Trophoblast cell (in vitro differentiated cells and primary cell): ENCODE measurements at regions not wholly inside any gene's neighbourhood (a gene's known extent, or its start where the extent isn't known, plus 50 kb on each side); places are given as distances from the start of the nearest gene placed in this dataset.

Experiments used
- DNase-seq, 2 donors: peaks; one replicate each; pipeline ENCODE4 v3.0.0-alpha.2; 2016
- H2AFZ ChIP-seq: 2 replicates; pipeline ENCODE4 v1.6.1; 2013; ENCODE audit warnings: low read length, moderate library complexity, mild to moderate bottlenecking; ENCODE audit not compliant: insufficient read depth, poor library complexity
- H2AK5ac ChIP-seq: 2 replicates; pipeline ENCODE4 v1.6.1; 2013; ENCODE audit warnings: mild to moderate bottlenecking, low read length
- H2BK120ac ChIP-seq: 2 replicates; pipeline ENCODE4 v1.6.1; 2013; ENCODE audit warnings: low read length, mild to moderate bottlenecking, moderate library complexity; ENCODE audit not compliant: insufficient read depth, poor library complexity
- H2BK12ac ChIP-seq: 2 replicates; pipeline ENCODE4 v1.6.1; 2013; ENCODE audit warnings: mild to moderate bottlenecking, low read length, moderate library complexity
- H2BK5ac ChIP-seq: 2 replicates; pipeline ENCODE4 v1.6.1; 2013; ENCODE audit warnings: low read length, low read depth, moderate library complexity, mild to moderate bottlenecking; ENCODE audit not compliant: poor library complexity
- H3K14ac ChIP-seq: 2 replicates; pipeline ENCODE4 v1.6.1; 2013; ENCODE audit warnings: mild to moderate bottlenecking, low read length
- H3K18ac ChIP-seq: 2 replicates; pipeline ENCODE4 v1.6.1; 2013; ENCODE audit warnings: mild to moderate bottlenecking, low read length
- H3K23ac ChIP-seq: 2 replicates; pipeline ENCODE4 v1.6.1; 2013; ENCODE audit warnings: low read length
- H3K27ac ChIP-seq: 2 replicates; pipeline ENCODE4 v1.5.1; 2013; ENCODE audit warnings: low read depth, mild to moderate bottlenecking, inconsistent platforms, low read length, moderate library complexity
- H3K27me3 ChIP-seq: 2 replicates; pipeline ENCODE4 v1.6.1; 2013; ENCODE audit warnings: inconsistent platforms, mild to moderate bottlenecking, low read length, moderate library complexity; ENCODE audit not compliant: insufficient read depth
- H3K36me3 ChIP-seq, 2 experiments: 1 replicate in 1 of 2; 2 replicates in 1 of 2; pipeline ENCODE4 v1.6.1; 2013; ENCODE audit warnings: low read length in 2 of 2, mild to moderate bottlenecking in 2 of 2, moderate library complexity in 1 of 2; ENCODE audit not compliant: insufficient read depth in 2 of 2, control insufficient read depth in 1 of 2
- H3K4ac ChIP-seq: 2 replicates; pipeline ENCODE4 v1.6.1; 2013; ENCODE audit warnings: low read depth, mild to moderate bottlenecking, low read length, moderate library complexity
- H3K4me1 ChIP-seq, 2 experiments: 1 replicate in 1 of 2; 2 replicates in 1 of 2; pipeline ENCODE4 v1.6.1; 2013; ENCODE audit warnings: low read length in 2 of 2, mild to moderate bottlenecking in 2 of 2, moderate library complexity in 1 of 2; ENCODE audit not compliant: insufficient read depth in 2 of 2, control insufficient read depth in 1 of 2
- H3K4me2 ChIP-seq: 2 replicates; pipeline ENCODE4 v1.6.1; 2013; ENCODE audit warnings: inconsistent platforms, mild to moderate bottlenecking, low read length, moderate library complexity
- H3K4me3 ChIP-seq: 2 replicates; pipeline ENCODE4 v1.5.1; 2013; ENCODE audit warnings: mild to moderate bottlenecking, low read depth, low read length, inconsistent platforms
- H3K79me1 ChIP-seq: one replicate; pipeline ENCODE4 v1.6.1; 2013; ENCODE audit warnings: low read length
- H3K79me2 ChIP-seq: 2 replicates; pipeline ENCODE4 v1.6.1; 2013; ENCODE audit warnings: low read length, mild to moderate bottlenecking; ENCODE audit not compliant: control insufficient read depth, insufficient read depth, poor library complexity
- H3K9ac ChIP-seq: 2 replicates; pipeline ENCODE4 v1.6.1; 2013; ENCODE audit warnings: mild to moderate bottlenecking, low read length
- H3K9me3 ChIP-seq: 2 replicates; pipeline ENCODE4 v1.6.1; 2013; ENCODE audit warnings: low read depth, mild to moderate bottlenecking, control low read depth, inconsistent platforms, low read length; ENCODE audit not compliant: insufficient read depth
- H4K12ac ChIP-seq: 2 replicates; pipeline ENCODE4 v1.6.1; 2013; ENCODE audit warnings: low read depth, mild to moderate bottlenecking, low read length, moderate library complexity
- H4K8ac ChIP-seq: 2 replicates; pipeline ENCODE4 v1.6.1; 2013; ENCODE audit warnings: low read depth, mild to moderate bottlenecking, low read length, moderate library complexity
- H4K91ac ChIP-seq: one replicate; pipeline ENCODE4 v1.6.1; 2013; ENCODE audit warnings: low read depth, mild to moderate bottlenecking, low read length, moderate library complexity
- WGBS: extraction: QIAGEN DNeasy Blood & Tissue Kit; methylation state at CpG from one replicate; pipeline ENCODE4 v1.1.7; 2013; ENCODE audit warnings: missing lambda C conversion rate; ENCODE audit not compliant: insufficient read length, insufficient coverage; ENCODE audit errors: extremely low coverage; 5-methylcytosine and 5-hydroxymethylcytosine counted together

GRCh38 chr7:84697506-84697905 is 489.4 kb downstream of the SEMA3D start:
- no CpG with 5 or more reads among the region's 2 CpGs for WGBS
- Histone ChIP-seq H4K12ac (no peak overlapping the region), H3K36me3 (no peaks in the 10 kb centered on the region)

GRCh38 chr7:84693483-84693882 is 493.4 kb downstream of the SEMA3D start:
- Histone ChIP-seq H3K23ac (no peak overlapping the region), H3K4ac (no peak overlapping the region), H3K9ac (no peak overlapping the region), H3K79me2 (no peaks in the 10 kb centered on the region), H3K4me3 (no peak overlapping the region), H3K27me3 (no peaks in the 10 kb centered on the region), H3K79me1 (no peaks in the 10 kb centered on the region), H2AFZ (no peak overlapping the region), H3K4me1 (no peaks in the 10 kb centered on the region), H4K12ac (no peak overlapping the region), H2BK5ac (no peak overlapping the region), H2BK120ac (no peak overlapping the region), H3K9me3 (no peaks in the 10 kb centered on the region), H3K36me3 (no peaks in the 10 kb centered on the region), H4K91ac (no peak overlapping the region), H2BK12ac (no peak overlapping the region), H2AK5ac (no peak overlapping the region), H3K18ac (no peak overlapping the region), H3K14ac (no peak overlapping the region), H3K4me2 (no peak overlapping the region), H3K27ac (no peak overlapping the region), H4K8ac (no peak overlapping the region)
- no CpG with 5 or more reads among the region's 1 CpG for WGBS
- no peak for DNase-seq

More at GRCh38 chr7:84697506-84697905, 489.4 kb downstream of the SEMA3D start:
- Histone ChIP-seq H3K27me3 (no peaks in the 10 kb centered on the region), H2BK12ac (no peak overlapping the region), H4K8ac (no peak overlapping the region), H2BK5ac (no peak overlapping the region), H4K91ac (no peak overlapping the region), H2AFZ (no peak overlapping the region), H2AK5ac (no peak overlapping the region), H3K18ac (no peak overlapping the region), H3K4me2 (no peak overlapping the region), H2BK120ac (no peak overlapping the region), H3K23ac (no peak overlapping the region), H3K4me3 (no peak overlapping the region), H3K9me3 (no peaks in the 10 kb centered on the region), H3K79me2 (no peaks in the 10 kb centered on the region), H3K14ac (no peak overlapping the region), H3K27ac (no peak overlapping the region), H3K9ac (no peak overlapping the region), H3K4ac (no peak overlapping the region), H3K4me1 (peaks cover 0 to 2% of the 10 kb centered on the region in 2 experiments), H3K79me1 (no peaks in the 10 kb centered on the region)
- DNase-seq, result peak; percentile 24 to 31

GRCh38 chr7:84688671-84689070 is 494.1 kb upstream of the SEMA3A start:
- H3K14ac ChIP-seq, result no peak overlapping the region
- H3K27ac ChIP-seq, result no peak overlapping the region
- H2AK5ac ChIP-seq, result no peak overlapping the region
- H3K4me2 ChIP-seq, result no peak overlapping the region
- no peaks in the 10 kb centered on the region for H3K27me3 ChIP-seq
- H2AFZ ChIP-seq, result no peak overlapping the region
- peak in 1 of 2 donors; percentile 45 for DNase-seq
- H2BK120ac ChIP-seq, result no peak overlapping the region
- no peak overlapping the region for H2BK12ac ChIP-seq
- H3K18ac ChIP-seq, result no peak overlapping the region
- no peaks in the 10 kb centered on the region for H3K9me3 ChIP-seq
- H3K23ac ChIP-seq, result no peak overlapping the region
- H2BK5ac ChIP-seq, result no peak overlapping the region
- H4K91ac ChIP-seq, result no peak overlapping the region
- no peak overlapping the region for H3K9ac ChIP-seq
- no peak overlapping the region for H4K8ac ChIP-seq
- no peaks in the 10 kb centered on the region for H3K4me1 ChIP-seq
- H3K79me1 ChIP-seq, result no peaks in the 10 kb centered on the region
- no peaks in the 10 kb centered on the region for H3K36me3 ChIP-seq
- H3K4me3 ChIP-seq, result no peak overlapping the region
- H3K4ac ChIP-seq, result no peak overlapping the region
- H3K79me2 ChIP-seq, result no peaks in the 10 kb centered on the region
- no peak overlapping the region for H4K12ac ChIP-seq

- no peaks in the 10 kb centered on the region for H3K79me1 ChIP-seq
- H3K4ac ChIP-seq, result no peak overlapping the region
- H3K4me3 ChIP-seq, result no peak overlapping the region
- no peak overlapping the region for H2BK5ac ChIP-seq
- H3K23ac ChIP-seq, result no peak overlapping the region
- no peak overlapping the region for H2AFZ ChIP-seq
- no CpG with 5 or more reads among the region's 1 CpG for WGBS
- H2BK12ac ChIP-seq, result no peak overlapping the region
- no peak overlapping the region for H4K91ac ChIP-seq
- no peaks in the 10 kb centered on the region for H3K79me2 ChIP-seq
- H3K36me3 ChIP-seq, result no peaks in the 10 kb centered on the region
- no peak overlapping the region for H3K4me2 ChIP-seq
- H3K27ac ChIP-seq, result no peak overlapping the region
- no peaks in the 10 kb centered on the region for H3K9me3 ChIP-seq
- H3K4me1 ChIP-seq, result no peaks in the 10 kb centered on the region
- H4K12ac ChIP-seq, result no peak overlapping the region
- H3K18ac ChIP-seq, result no peak overlapping the region
- no peak overlapping the region for H3K9ac ChIP-seq
- no peak for DNase-seq
- no peak overlapping the region for H2BK120ac ChIP-seq
- H3K14ac ChIP-seq, result no peak overlapping the region
- no peak overlapping the region for H2AK5ac ChIP-seq
- H4K8ac ChIP-seq, result no peak overlapping the region
- H3K27me3 ChIP-seq, result no peaks in the 10 kb centered on the region
These were observed 491.8 kb upstream of the SEMA3A start for GRCh38 chr7:84686373-84686772.
